ENCODE measurements at regions not wholly inside any gene's neighbourhood (a gene's known extent, or its start where the extent isn't known, plus 50 kb on each side); places are given as distances from the start of the nearest gene placed in this dataset.

DNA sequence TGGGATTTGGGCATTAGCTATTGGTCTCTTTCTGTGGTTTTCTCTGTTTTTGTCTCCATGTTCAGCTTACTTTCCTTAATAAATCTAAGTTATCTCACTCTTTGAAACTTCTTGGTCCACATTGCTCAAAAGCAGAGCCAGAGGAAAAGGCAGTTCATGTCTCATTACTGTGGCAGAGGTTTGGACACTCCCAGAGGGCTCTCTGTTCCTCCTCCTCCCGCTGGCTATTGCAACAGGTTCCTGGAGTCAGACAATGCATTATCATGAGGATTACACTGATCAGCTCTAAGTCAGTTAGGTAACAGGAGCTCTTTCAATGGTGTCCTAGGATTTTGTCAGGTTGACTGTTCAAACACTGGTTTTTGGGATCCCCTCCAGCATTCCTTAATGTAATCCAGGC lies 298.8 kb downstream of the NDFIP2 start:
- H3K9ac ChIP-seq (ENCODE audit: low read length), result no peak overlapping the region
- H4K20me1 ChIP-seq (ENCODE audit: low read depth, low read length), result no peaks in the 10 kb centered on the region
- no peaks in the 10 kb centered on the region for H3K27me3 ChIP-seq (ENCODE audit: low read length)
- H3K4me3 ChIP-seq (ENCODE audit: insufficient read depth, low read length, poor library complexity, severe bottlenecking), result no peak overlapping the region
- no peaks in the 10 kb centered on the region for H3K79me2 ChIP-seq (ENCODE audit: insufficient read depth, low read length)
- no peak overlapping the region for H3K4me2 ChIP-seq (ENCODE audit: low read depth, low read length, poor library complexity, severe bottlenecking)
- no peaks in the 10 kb centered on the region for H3K9me2 ChIP-seq (replicated peaks; ENCODE audit: insufficient read depth, low read length)
- H3K27ac ChIP-seq (ENCODE audit: low read depth, low read length), result no peak overlapping the region
- H3K9me3 ChIP-seq (ENCODE audit: insufficient read depth, low read length), result no peaks in the 10 kb centered on the region
- no peaks in the 10 kb centered on the region for H3F3A ChIP-seq (ENCODE audit: insufficient read depth)
- no peaks in the 10 kb centered on the region for H3K36me3 ChIP-seq (ENCODE audit: low read length)
- TF ChIP-seq EZH2phosphoT487 (conservative IDR thresholded peaks at IDR 0.05; ENCODE audit: low read length), result no peak
- TF ChIP-seq, protein P1, sequence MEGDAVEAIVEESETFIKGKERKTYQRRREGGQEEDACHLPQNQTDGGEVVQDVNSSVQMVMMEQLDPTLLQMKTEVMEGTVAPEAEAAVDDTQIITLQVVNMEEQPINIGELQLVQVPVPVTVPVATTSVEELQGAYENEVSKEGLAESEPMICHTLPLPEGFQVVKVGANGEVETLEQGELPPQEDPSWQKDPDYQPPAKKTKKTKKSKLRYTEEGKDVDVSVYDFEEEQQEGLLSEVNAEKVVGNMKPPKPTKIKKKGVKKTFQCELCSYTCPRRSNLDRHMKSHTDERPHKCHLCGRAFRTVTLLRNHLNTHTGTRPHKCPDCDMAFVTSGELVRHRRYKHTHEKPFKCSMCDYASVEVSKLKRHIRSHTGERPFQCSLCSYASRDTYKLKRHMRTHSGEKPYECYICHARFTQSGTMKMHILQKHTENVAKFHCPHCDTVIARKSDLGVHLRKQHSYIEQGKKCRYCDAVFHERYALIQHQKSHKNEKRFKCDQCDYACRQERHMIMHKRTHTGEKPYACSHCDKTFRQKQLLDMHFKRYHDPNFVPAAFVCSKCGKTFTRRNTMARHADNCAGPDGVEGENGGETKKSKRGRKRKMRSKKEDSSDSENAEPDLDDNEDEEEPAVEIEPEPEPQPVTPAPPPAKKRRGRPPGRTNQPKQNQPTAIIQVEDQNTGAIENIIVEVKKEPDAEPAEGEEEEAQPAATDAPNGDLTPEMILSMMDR (IDR thresholded peaks at IDR 0.05; ENCODE audit: insufficient read depth, low read length, poor library complexity, severe bottlenecking), result no peak
- H2AFZ ChIP-seq (ENCODE audit: low read depth, low read length, severe bottlenecking), result no peak overlapping the region

DNA sequence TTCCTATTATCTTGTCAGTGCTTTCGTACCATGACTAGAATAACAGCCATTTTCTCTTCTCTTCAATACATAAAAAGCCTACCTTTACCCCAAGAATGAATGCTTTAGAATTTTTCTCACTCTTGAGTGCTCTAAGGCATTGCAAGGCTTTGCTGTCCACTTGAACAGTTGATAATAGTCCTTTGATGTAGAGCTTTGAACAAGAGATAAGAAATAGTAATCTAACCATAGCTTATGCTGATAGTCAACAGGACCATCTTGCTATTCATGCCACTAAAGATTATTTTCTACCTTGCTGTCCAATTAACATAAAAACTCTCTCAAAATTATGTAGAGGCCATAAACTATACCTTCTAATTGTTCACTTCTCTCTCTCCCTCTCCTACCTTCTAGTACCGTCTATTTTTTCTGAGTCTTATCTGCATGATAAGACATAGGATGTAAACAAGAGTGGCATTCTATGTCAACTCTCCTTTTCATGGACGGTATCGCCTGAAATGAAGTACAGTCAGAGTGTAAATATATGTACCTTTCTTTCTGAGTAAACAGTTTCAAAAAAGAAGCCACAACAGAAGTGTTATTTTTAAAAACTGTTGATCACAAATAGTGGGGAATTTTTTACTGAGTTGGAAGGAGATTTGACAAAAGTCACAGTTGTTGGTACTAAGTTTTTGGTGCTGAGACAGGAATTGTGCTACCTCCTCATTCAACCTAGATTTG lies 297.9 kb downstream of the NDFIP2 start:
- Histone ChIP-seq H3K4me3 (ENCODE audit: insufficient read depth, low read length, poor library complexity, severe bottlenecking) (no peak overlapping the region), H3K36me3 (ENCODE audit: low read length) (no peaks in the 10 kb centered on the region), H3K27me3 (ENCODE audit: low read length) (no peaks in the 10 kb centered on the region), H3K27ac (ENCODE audit: low read depth, low read length) (no peak overlapping the region), H3K79me2 (ENCODE audit: insufficient read depth, low read length) (no peaks in the 10 kb centered on the region), H3K9ac (ENCODE audit: low read length) (no peak overlapping the region), H2AFZ (ENCODE audit: low read depth, low read length, severe bottlenecking) (no peak overlapping the region), H3K9me3 (ENCODE audit: insufficient read depth, low read length) (no peaks in the 10 kb centered on the region), H4K20me1 (ENCODE audit: low read depth, low read length) (no peaks in the 10 kb centered on the region), H3K4me2 (ENCODE audit: low read depth, low read length, poor library complexity, severe bottlenecking) (no peak overlapping the region), H3K9me2 (replicated peaks; ENCODE audit: insufficient read depth, low read length) (no peaks in the 10 kb centered on the region), H3F3A (ENCODE audit: insufficient read depth) (no peaks in the 10 kb centered on the region)
- TF ChIP-seq, protein P1 (IDR thresholded peaks at IDR 0.05; ENCODE audit: insufficient read depth, low read length, poor library complexity, severe bottlenecking), result no peak
- no peak for TF ChIP-seq EZH2phosphoT487 (conservative IDR thresholded peaks at IDR 0.05; ENCODE audit: low read length)

DNA sequence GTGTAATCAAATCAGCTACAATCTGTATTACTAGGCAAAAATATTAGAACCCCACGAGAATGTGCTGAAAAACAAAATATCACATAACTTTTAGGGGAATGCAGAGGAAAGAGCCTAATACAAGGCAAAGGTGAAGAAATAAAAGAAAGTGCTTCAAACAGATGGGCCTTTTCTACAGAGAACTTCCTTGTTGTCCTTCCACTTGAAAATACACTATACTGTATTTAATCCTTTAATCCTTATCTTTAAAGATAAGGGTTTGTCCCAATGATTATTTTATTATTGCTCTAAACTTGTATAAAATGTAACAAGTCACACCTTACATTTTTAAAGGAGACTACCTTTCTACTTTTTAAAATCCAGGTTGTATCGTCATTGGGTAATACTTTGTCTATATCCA lies 296.5 kb downstream of the NDFIP2 start:
- Histone ChIP-seq H3K27me3 (ENCODE audit: low read length) (no peaks in the 10 kb centered on the region), H3K27ac (ENCODE audit: low read depth, low read length) (no peak overlapping the region), H3K4me2 (ENCODE audit: low read depth, low read length, poor library complexity, severe bottlenecking) (no peak overlapping the region), H3K36me3 (ENCODE audit: low read length) (no peaks in the 10 kb centered on the region), H3K9me3 (ENCODE audit: insufficient read depth, low read length) (no peaks in the 10 kb centered on the region), H3K9ac (ENCODE audit: low read length) (no peak overlapping the region), H2AFZ (ENCODE audit: low read depth, low read length, severe bottlenecking) (no peak overlapping the region), H4K20me1 (ENCODE audit: low read depth, low read length) (no peaks in the 10 kb centered on the region), H3K79me2 (ENCODE audit: insufficient read depth, low read length) (no peaks in the 10 kb centered on the region), H3K9me2 (replicated peaks; ENCODE audit: insufficient read depth, low read length) (no peaks in the 10 kb centered on the region), H3F3A (ENCODE audit: insufficient read depth) (no peaks in the 10 kb centered on the region), H3K4me3 (ENCODE audit: insufficient read depth, low read length, poor library complexity, severe bottlenecking) (no peak overlapping the region)
- TF ChIP-seq, protein P1 (IDR thresholded peaks at IDR 0.05; ENCODE audit: insufficient read depth, low read length, poor library complexity, severe bottlenecking), result no peak
- TF ChIP-seq EZH2phosphoT487 (conservative IDR thresholded peaks at IDR 0.05; ENCODE audit: low read length), result no peak

Measured in SU-DHL-6 (cell line).